GM19351 (cell line): ENCODE measurements at regions not wholly inside any gene's neighbourhood (a gene's known extent, or its start where the extent isn't known, plus 50 kb on each side); places are given as distances from the start of the nearest gene placed in this dataset.
"Not testable (repeated sequence)": the region's sequence is repeated elsewhere in the genome, so short reads cannot be mapped to it uniquely, and the experiment has no call there.

ENCODE experiments used
- ATAC-seq: cut with Tn5 transposase; IDR thresholded peaks from one replicate; pipeline ENCODE4 v1.9.1; 2021; ENCODE audit warnings: mild to moderate bottlenecking, moderate library complexity; ENCODE audit not compliant: unreplicated experiment

DNA sequence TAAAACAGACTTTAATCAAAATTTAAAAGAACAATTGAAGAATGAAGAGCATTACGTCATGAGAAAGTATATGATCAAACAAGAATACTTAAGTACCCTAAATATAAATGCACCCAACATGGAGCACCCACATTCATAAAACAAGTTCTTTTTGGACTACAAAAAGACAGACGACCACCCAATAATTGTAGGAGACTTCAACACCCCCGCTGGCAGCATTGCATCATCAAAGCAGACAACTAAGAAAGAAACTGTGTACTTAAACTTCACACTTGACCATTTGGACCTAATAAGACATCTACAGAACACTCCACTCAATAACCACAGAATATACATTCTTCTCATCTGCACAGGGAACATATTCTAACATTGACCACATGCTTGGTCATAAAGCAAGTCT, 291.7 kb upstream of the ZNF322 start:
- ATAC-seq, result not testable (repeated sequence)

DNA sequence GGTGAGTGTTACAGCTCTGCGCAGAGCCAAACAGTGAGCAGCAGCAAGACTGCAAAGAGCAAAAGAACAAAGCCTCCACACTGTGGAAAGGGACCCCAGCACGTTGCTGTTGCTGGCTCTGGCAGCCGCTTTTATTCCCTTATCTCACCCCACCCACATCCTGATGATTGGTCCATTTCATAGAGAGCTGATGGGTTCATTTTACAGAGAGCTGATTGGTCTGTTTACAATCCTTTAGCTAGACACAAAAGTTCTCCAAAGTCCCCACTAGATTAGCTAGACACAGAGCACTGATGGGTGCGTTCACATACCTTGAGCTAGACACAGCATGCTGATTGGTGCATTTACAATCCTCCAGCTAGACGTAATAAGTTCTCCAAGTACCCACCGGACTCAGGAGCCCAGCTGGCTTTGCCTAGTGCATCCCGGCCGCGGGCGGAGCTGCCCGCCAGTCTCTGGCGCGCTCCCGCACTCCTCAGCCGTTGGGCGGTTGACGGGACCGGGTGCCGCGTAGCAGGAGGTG, 291.4 kb upstream of the PRSS16 start:
- ATAC-seq, result not testable (repeated sequence)

GRCh38 chr6:26956601-26957184, 290.8 kb upstream of the PRSS16 start:
- not testable (repeated sequence) for ATAC-seq

- ATAC-seq, result not testable (repeated sequence)
Measured at GRCh38 chr6:26957399-26958127, 289.9 kb upstream of the PRSS16 start.

DNA sequence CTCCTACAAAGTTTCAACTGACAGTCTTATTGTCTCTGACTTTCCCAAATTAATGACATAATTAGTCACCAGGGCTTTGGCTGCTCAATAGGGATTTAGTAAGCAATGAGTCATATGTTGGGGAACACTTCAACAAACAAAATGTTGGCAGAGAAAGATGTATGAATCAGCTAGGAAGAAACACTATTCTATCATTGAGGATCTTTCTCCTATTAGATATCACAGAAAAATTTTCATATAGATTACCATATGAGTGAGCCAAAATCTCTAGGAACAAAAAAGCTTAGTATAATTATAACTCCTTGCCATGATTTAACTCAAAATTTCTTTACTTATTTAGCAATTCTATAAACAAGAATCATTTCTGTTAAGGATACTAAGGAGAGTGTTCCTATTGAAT, 286.3 kb upstream of the PRSS16 start:
- not testable (repeated sequence) for ATAC-seq

DNA sequence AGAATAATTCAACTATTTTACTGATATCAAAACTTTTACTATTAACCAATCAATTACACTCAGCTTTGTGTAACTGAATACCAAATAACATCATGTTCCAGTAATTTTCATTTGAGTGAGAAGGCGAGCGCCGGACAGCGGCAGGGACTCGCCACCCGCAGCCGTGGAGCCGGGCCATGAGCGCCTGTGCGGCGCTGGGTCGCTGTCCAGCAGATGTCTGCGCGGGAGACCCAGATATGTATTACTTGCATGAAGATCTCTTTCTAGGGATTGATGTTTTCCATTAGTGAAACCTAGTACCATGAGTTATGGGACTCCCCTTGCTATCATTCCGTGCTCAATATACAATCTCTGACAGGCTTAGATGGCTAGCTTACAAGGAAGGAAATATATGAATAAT, 245.1 kb upstream of the PRSS16 start:
- no peak for ATAC-seq

- ATAC-seq, result no peak
Measured at GRCh38 chr6:27007020-27007419, 240.5 kb upstream of the PRSS16 start.

- ATAC-seq, result not testable (repeated sequence)
Measured at GRCh38 chr6:27008613-27009012, 238.9 kb upstream of the PRSS16 start.

DNA sequence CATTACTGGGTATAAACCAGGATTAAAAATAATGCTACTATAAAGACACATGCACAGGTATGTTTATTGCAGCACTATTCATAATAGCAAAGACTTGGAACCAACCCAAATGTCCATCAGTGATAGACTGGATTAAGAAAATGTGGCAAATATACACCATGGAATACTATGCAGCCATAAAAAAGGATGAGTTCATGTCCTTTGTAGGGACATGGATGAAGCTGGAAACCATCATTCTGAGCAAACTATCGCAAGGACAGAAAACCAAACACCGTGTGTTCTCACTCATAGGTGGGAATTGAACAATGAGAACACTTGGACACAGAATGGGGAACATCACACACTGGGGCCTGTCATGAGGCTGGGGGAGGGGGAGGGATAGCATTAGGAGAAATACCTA, 233.4 kb upstream of the PRSS16 start:
- not testable (repeated sequence) for ATAC-seq

DNA sequence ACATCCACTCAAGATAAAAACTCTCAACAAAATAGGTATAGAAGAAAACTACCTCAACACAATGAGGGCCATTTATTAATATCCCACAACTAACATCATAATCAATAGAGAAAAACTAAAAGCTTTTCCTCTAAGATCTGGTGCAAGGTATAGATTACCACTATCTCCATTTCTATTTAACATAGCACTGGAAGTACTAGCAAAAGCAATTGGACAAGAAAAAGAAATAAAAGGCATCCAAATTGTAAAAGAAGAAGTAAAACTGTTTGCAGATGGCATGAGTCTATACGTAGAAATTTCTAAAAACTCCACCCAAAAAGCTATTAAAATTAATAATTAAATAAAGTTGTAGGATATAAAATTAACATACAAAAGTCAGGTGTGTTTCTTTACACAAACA, 230.8 kb upstream of the PRSS16 start:
- no peak for ATAC-seq

DNA sequence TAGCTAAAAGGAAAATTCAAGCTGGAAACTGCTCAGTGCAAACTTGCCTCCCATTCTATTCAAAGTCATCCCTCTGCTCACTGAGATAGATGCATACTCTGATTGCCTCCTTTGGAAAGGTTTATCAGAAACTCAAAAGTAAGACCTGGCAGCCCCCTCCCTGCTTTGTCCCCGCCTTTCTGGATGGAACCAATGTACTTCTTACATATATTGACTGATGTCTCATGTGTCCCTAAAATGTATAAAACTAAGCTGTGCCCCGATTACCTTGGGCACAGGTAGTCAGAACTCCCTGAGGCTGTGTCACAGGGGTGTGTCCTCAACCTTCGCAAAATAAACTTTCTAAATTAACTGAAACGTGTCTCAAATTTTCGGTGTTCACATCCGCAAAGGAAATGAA, 229.1 kb upstream of the PRSS16 start:
- ATAC-seq, result not testable (repeated sequence)

DNA sequence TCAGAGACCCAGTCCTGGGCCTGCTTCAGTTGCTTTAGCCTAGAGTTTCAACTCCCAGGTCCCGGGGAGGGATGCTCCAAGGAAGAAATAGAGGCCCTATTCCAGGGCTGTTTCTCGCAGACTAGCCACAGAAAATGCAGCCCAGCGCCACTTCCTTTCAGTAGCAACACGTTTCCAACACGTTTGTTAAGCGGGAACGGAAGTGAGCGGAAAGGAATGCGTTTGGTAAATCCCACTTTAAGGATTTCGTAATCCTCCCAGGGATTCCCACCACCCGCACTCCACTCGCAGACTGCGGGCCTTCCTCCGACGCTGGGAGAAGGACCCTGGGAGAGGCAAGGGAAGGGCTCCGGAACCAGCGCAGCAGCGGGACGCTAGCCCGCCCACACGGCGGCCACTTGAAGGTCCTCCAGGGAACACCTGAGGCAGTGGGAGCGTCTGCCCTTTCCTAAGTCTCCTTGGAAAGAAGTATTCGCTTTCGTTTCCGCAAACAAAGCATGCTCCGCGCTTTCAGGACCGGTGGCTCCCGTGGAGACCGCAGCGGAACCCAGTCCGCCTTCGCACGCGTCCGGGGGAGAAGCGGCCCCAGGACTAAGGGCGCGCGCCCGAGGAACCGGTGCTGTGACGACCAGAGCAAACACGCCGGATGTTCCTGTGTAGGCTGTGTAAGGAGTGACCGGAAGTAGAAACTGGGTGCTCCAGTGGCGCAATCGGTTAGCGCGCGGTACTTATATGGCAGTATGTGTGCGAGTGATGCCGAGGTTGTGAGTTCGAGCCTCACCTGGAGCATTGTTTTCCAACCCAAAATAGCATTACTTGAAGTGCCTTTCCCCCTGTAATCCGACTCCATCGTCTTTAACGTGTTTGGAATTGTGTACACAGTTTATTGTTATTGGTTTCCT, 227.6 kb upstream of the PRSS16 start:
- ATAC-seq, result peak; percentile 78

- no peak for ATAC-seq
Measured at GRCh38 chr6:27020553-27020880, 227.0 kb upstream of the PRSS16 start.

DNA sequence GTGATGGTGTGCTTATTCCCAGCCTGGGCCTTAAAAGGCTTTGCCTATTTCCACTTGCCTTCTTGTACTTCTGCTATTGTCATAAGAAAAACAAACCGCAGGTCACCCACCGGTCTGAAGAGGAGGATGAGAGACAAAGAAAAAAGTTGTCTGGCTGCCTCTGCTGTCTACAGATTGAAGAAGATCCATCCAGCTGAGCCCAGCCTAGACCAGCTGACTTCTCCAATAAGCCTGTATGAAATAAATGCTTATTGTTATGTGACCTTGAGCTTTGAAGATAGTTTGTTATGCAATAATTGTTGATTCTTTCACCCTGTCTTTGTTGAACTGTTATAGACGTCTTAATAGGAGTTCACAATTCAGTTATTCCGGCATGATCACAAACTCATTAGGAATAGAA, 223.8 kb upstream of the PRSS16 start:
- ATAC-seq, result no peak

DNA sequence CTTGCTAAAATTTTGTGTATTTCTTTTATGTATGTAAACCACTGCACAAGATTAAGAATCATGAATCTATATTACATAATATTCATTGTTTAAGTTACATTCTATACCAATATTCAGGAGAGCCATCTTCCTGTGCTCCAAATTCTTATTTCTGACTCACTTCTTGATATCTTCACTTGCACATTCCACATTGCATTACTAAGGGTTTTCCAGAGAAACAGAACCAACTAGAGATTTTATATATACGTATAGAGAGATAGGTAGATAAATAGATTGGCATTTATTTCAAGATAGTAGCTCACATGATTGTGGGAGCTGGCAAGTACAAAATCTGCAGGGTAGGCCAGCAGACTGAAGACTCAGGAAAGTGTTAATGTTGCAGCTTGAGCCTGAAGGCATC, 222.2 kb upstream of the PRSS16 start:
- ATAC-seq, result no peak

DNA sequence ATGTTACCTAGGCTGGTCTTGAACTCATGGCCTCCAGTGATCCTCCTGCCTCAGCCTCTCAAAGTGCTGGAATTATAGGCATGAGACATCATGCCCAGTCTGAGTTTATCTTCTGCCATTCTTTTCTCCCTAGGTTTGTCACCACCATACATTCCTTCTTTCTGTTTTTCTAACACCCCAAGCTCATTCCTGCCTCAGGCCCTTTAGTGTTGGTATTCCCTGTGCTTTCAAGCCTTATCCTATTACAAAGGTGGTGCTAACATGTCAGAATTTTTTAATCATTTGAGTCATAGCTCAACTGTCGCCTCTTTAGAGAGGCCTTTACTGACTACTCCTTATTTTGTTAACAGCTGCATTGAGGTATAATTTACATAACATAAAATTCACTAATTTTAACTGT, 221.1 kb upstream of the PRSS16 start:
- no peak for ATAC-seq

DNA sequence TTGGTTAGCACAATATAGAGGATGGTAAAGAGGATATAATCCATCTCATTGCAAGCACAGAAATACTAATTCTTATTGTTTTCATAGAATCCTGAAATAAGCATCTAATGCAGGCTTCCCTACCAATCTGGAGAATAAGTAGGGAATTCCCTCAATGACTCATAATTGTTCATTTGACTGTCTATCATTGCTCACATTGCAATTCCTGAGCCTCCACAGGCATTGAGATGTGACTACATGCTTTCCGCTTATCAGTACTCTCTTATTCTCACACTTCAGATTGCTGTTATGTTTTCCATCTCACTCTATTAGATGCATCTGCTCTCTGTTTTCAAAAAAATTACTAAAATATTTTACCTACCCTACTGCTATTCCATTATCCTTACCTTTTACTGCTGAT, 216.2 kb upstream of the PRSS16 start:
- no peak for ATAC-seq

DNA sequence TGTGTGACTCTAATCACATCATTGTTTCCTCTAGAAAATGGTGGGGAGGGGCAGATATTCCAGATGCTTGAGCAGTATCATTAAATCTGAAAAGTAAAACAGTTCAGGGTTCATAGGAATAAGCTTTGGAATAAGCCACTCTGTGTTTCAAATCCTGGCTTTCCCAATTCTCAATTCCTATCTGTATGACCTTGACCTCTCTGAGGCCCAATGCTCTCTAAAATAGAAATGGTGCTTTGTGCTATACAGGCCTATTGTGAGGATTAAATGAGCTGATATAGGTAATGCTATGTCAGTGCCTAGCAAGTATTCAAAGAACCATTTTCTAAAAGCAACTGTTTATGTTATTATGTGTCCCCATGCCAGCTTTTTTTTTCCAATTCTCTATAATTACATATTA, 209.0 kb upstream of the PRSS16 start:
- no peak for ATAC-seq

- no peak for ATAC-seq
Measured at GRCh38 chr6:27040244-27041042, 207.1 kb upstream of the PRSS16 start.

- no peak for ATAC-seq
Measured at GRCh38 chr6:27043244-27043643, 204.3 kb upstream of the PRSS16 start.

- ATAC-seq, result not testable (repeated sequence)
Measured at GRCh38 chr6:27045131-27045530, 202.4 kb upstream of the PRSS16 start.
